HEK293T (cell line): ENCODE measurements at regions not wholly inside any gene's neighbourhood (a gene's known extent, or its start where the extent isn't known, plus 50 kb on each side); places are given as distances from the start of the nearest gene placed in this dataset.

Source experiments
- BHLHE40 ChIP-seq: fragments of 450-650 bp; IDR thresholded peaks from 2 replicates; pipeline ENCODE4 v1.6.1; 2016; ENCODE audit warnings: mild to moderate bottlenecking, moderate library complexity, borderline replicate concordance
- HDGF ChIP-seq: fragments of 450-650 bp; IDR thresholded peaks from 2 replicates; pipeline ENCODE4 v1.6.1; 2017; ENCODE audit warnings: antibody characterized with exemption, borderline replicate concordance
- ZNF384 ChIP-seq: fragments of 450-650 bp; IDR thresholded peaks from 2 replicates; pipeline ENCODE4 v1.6.1; 2016

DNA sequence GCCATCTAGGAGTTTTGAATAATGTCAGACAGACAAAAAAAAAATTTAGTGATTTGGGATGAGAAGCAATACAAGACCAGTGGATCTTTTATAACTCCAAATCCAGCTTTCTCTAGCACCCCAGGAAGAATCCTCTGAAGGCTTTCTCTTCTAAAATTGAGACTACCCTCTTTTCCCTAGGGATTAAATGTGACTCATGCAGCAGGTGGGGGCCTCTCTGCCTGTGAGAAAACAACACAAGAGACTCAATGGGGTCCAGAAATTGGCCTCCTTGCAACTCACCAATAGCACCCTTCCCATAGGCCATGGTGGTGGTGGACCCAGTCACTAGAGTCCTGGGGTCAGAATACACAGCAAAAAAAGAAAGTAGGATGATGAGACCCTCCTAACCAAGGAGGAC is 120.3 kb upstream of the ATP1A1 start:
- TF ChIP-seq BHLHE40 = no peak
- TF ChIP-seq HDGF = no peak
- TF ChIP-seq ZNF384 = no peak
